SK-N-SH treated with all-trans-retinoic acid at 6 μM for 48 hours (cell line): ENCODE measurements at regions not wholly inside any gene's neighbourhood (a gene's known extent, or its start where the extent isn't known, plus 50 kb on each side); places are given as distances from the start of the nearest gene placed in this dataset.

ENCODE experiments used
- ARNTL ChIP-seq: fragments of 450-650 bp; formaldehyde crosslinking; IDR thresholded peaks from 2 replicates; pipeline ENCODE4 v1.5.0; 2020; ENCODE audit warnings: low read depth, mild to moderate bottlenecking, moderate library complexity, borderline replicate concordance
- CREB5 ChIP-seq: fragments of 250-450 bp; sonication (Bioruptor Pico); IDR thresholded peaks from 2 replicates; pipeline ENCODE4 v1.5.1; 2020; ENCODE audit warnings: low read depth, mild to moderate bottlenecking, moderate library complexity
- CSDC2 ChIP-seq: fragments of 250-450 bp; sonication (Bioruptor Pico); IDR thresholded peaks from 2 replicates; pipeline ENCODE4 v1.5.0; 2020; ENCODE audit warnings: mild to moderate bottlenecking, moderate library complexity
- ESRRG ChIP-seq: fragments of 250-450 bp; sonication (Bioruptor Pico); IDR thresholded peaks from 2 replicates; pipeline ENCODE4 v1.6.1; 2021; ENCODE audit warnings: mild to moderate bottlenecking
- OSR1 ChIP-seq: fragments of 250-450 bp; sonication (Bioruptor Pico); IDR thresholded peaks from 2 replicates; pipeline ENCODE4 v1.8.0; 2022; ENCODE audit warnings: moderate library complexity, mild to moderate bottlenecking, inconsistent platforms
- PATZ1 ChIP-seq: fragments of 250-450 bp; sonication (Bioruptor Pico); IDR thresholded peaks from 2 replicates; pipeline ENCODE4 v1.8.0; 2020; ENCODE audit warnings: mild to moderate bottlenecking, moderate library complexity, borderline replicate concordance
- POU6F1 ChIP-seq: fragments of 250-450 bp; sonication (Bioruptor Pico); IDR thresholded peaks from 2 replicates; pipeline ENCODE4 v1.8.0; 2021; ENCODE audit warnings: low read depth, mild to moderate bottlenecking, moderate library complexity, borderline replicate concordance
- PPARA ChIP-seq: fragments of 250-450 bp; sonication (Bioruptor Pico); IDR thresholded peaks from 2 replicates; pipeline ENCODE4 v1.5.0; 2020; ENCODE audit warnings: mild to moderate bottlenecking, borderline replicate concordance
- TCF4 ChIP-seq: fragments of 250-450 bp; sonication (Bioruptor Pico); IDR thresholded peaks from 2 replicates; pipeline ENCODE4 v1.8.0; 2021; ENCODE audit warnings: mild to moderate bottlenecking, moderate library complexity, borderline replicate concordance
- TSHZ2 ChIP-seq: fragments of 250-450 bp; sonication (Bioruptor Pico); IDR thresholded peaks from 2 replicates; pipeline ENCODE4 v1.5.0; 2020; ENCODE audit warnings: mild to moderate bottlenecking, moderate library complexity
- ZFP3 ChIP-seq: fragments of 250-450 bp; sonication (Bioruptor Pico); IDR thresholded peaks from 2 replicates; pipeline ENCODE4 v1.5.0; 2020; ENCODE audit warnings: mild to moderate bottlenecking, moderate library complexity
- ZFP30 ChIP-seq: fragments of 450-650 bp; formaldehyde crosslinking; IDR thresholded peaks from 2 replicates; pipeline ENCODE4 v1.5.0; 2022; ENCODE audit warnings: mild to moderate bottlenecking, moderate library complexity
- ZNF565 ChIP-seq: fragments of 450-650 bp; formaldehyde crosslinking; conservative IDR thresholded peaks from 2 replicates; pipeline ENCODE4 v1.5.0; 2020; ENCODE audit warnings: low read depth, mild to moderate bottlenecking, moderate library complexity

- TF ChIP-seq TSHZ2 (CRISPR knock-in tag) (no peak), POU6F1 (CRISPR knock-in tag) (no peak), PPARA (CRISPR knock-in tag) (no peak), PATZ1 (CRISPR knock-in tag) (no peak), CSDC2 (no peak), TCF4 (CRISPR knock-in tag) (no peak), ZFP3 (CRISPR knock-in tag) (no peak), ZNF565 (CRISPR knock-in tag) (no peak), ARNTL (CRISPR knock-in tag) (no peak), ESRRG (CRISPR knock-in tag) (no peak), ZFP30 (CRISPR knock-in tag) (no peak), CREB5 (CRISPR knock-in tag) (no peak), OSR1 (CRISPR knock-in tag) (no peak)
Measured at GRCh38 chr14:104254735-104255400, 116.5 kb downstream of the KIF26A start.
